ENCODE measurements at regions not wholly inside any gene's neighbourhood (a gene's known extent, or its start where the extent isn't known, plus 50 kb on each side); places are given as distances from the start of the nearest gene placed in this dataset.

DNA sequence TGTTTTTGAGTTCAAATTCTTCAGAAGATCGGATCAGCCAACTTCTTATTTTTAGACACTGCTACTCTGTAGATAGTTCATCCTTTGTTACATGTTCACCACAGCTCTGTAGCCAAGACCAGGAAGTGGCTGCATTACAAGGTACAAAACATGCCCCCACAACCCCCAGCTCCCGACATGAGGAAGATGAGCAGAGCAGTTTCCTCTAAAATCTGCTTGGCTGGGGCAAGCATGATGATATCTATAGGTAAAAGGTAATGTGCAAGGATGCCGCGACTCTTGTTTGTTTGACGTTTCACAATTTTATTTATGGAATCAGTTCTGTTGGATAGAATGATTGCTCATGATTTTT is 126.5 kb upstream of the GRM7 start:
- H3K79me2 ChIP-seq (replicated peaks; ENCODE audit: insufficient read depth, low read length) = no peaks in the 10 kb centered on the region
- no peaks in the 10 kb centered on the region for H3K27me3 ChIP-seq (ENCODE audit: insufficient read depth, low read depth, low read length)
- H3K4me3 ChIP-seq (ENCODE audit: low read length) = no peak overlapping the region
- H3K9me2 ChIP-seq (ENCODE audit: insufficient read depth, low read length) = no peaks in the 10 kb centered on the region
- H3K4me2 ChIP-seq (ENCODE audit: low read length) = no peak overlapping the region
- H3K36me3 ChIP-seq (ENCODE audit: insufficient read depth, low read length) = no peaks in the 10 kb centered on the region
- H3F3A ChIP-seq (ENCODE audit: insufficient read depth, low read length, poor library complexity, severe bottlenecking) = no peaks in the 10 kb centered on the region
- TF ChIP-seq, protein P1, sequence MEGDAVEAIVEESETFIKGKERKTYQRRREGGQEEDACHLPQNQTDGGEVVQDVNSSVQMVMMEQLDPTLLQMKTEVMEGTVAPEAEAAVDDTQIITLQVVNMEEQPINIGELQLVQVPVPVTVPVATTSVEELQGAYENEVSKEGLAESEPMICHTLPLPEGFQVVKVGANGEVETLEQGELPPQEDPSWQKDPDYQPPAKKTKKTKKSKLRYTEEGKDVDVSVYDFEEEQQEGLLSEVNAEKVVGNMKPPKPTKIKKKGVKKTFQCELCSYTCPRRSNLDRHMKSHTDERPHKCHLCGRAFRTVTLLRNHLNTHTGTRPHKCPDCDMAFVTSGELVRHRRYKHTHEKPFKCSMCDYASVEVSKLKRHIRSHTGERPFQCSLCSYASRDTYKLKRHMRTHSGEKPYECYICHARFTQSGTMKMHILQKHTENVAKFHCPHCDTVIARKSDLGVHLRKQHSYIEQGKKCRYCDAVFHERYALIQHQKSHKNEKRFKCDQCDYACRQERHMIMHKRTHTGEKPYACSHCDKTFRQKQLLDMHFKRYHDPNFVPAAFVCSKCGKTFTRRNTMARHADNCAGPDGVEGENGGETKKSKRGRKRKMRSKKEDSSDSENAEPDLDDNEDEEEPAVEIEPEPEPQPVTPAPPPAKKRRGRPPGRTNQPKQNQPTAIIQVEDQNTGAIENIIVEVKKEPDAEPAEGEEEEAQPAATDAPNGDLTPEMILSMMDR (IDR thresholded peaks at IDR 0.05; ENCODE audit: poor library complexity, severe bottlenecking) = no peak
- TF ChIP-seq TAF1 (IDR thresholded peaks at IDR 0.05; ENCODE audit: low read depth) (no peak), EP300 (conservative IDR thresholded peaks at IDR 0.05; ENCODE audit: poor library complexity, severe bottlenecking) (no peak), EZH2 (IDR thresholded peaks at IDR 0.05; ENCODE audit: borderline replicate concordance, insufficient read depth, low read length, poor library complexity, severe bottlenecking) (no peak), SMC3 (conservative IDR thresholded peaks at IDR 0.05; ENCODE audit: poor library complexity) (no peak), POLR2AphosphoS5 (IDR thresholded peaks at IDR 0.05) (no peak), RAD21 (conservative IDR thresholded peaks at IDR 0.05) (no peak), MXI1 (conservative IDR thresholded peaks at IDR 0.05; ENCODE audit: poor library complexity, severe bottlenecking) (no peak)
- TF ChIP-seq, protein P2, sequence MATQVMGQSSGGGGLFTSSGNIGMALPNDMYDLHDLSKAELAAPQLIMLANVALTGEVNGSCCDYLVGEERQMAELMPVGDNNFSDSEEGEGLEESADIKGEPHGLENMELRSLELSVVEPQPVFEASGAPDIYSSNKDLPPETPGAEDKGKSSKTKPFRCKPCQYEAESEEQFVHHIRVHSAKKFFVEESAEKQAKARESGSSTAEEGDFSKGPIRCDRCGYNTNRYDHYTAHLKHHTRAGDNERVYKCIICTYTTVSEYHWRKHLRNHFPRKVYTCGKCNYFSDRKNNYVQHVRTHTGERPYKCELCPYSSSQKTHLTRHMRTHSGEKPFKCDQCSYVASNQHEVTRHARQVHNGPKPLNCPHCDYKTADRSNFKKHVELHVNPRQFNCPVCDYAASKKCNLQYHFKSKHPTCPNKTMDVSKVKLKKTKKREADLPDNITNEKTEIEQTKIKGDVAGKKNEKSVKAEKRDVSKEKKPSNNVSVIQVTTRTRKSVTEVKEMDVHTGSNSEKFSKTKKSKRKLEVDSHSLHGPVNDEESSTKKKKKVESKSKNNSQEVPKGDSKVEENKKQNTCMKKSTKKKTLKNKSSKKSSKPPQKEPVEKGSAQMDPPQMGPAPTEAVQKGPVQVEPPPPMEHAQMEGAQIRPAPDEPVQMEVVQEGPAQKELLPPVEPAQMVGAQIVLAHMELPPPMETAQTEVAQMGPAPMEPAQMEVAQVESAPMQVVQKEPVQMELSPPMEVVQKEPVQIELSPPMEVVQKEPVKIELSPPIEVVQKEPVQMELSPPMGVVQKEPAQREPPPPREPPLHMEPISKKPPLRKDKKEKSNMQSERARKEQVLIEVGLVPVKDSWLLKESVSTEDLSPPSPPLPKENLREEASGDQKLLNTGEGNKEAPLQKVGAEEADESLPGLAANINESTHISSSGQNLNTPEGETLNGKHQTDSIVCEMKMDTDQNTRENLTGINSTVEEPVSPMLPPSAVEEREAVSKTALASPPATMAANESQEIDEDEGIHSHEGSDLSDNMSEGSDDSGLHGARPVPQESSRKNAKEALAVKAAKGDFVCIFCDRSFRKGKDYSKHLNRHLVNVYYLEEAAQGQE (IDR thresholded peaks at IDR 0.05; ENCODE audit: borderline replicate concordance) = no peak
- no peak overlapping the region for H2AFZ ChIP-seq (ENCODE audit: low read depth, low read length)
- H3K9ac ChIP-seq (ENCODE audit: low read length) = no peak overlapping the region
- no peaks in the 10 kb centered on the region for H3K9me3 ChIP-seq (ENCODE audit: low read length)
- H4K20me1 ChIP-seq (ENCODE audit: insufficient read depth) = no peaks in the 10 kb centered on the region
- no peak overlapping the region for H3K27ac ChIP-seq (ENCODE audit: low read length)

DNA sequence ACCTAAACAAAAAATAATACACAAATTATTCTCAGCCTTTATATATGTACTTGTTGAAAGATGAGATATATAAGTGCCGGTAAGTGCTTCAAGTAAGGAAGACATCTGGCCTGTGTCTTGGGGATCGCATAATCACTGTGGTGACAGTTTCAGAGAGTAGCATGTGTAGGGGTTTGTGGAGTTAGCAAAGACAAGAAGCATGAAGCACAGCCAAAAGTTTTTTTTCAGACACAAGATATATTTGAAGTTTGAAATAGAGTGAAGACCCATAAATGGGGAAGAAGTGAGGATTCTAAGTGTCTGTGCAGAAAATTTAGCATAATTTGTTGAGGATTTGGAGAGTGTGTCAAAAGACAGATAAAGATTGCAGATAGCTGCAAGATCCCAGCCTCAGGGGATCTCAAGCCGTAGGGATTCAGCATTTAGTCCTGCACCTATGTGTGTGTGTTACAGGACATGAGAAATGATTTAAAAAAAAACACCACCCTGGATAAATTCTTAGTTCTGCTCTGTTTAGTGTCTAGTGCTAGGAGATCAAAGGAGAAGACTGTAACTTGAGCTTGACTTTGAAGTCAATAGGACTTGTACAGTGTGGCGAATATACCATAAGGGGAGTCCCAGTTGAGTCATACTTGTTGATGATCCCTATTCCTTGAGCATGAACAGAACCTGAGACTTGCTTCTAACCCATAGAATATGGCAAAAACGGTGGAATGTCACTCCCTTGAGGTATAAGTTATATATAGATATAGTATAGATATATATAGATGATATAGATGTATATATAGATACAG is 123.9 kb upstream of the GRM7 start:
- H3K36me3 ChIP-seq (ENCODE audit: insufficient read depth, low read length) = no peaks in the 10 kb centered on the region
- no peaks in the 10 kb centered on the region for H3K79me2 ChIP-seq (replicated peaks; ENCODE audit: insufficient read depth, low read length)
- TF ChIP-seq TAF1 (IDR thresholded peaks at IDR 0.05; ENCODE audit: low read depth) = no peak
- TF ChIP-seq SMC3 (conservative IDR thresholded peaks at IDR 0.05; ENCODE audit: poor library complexity) = no peak
- TF ChIP-seq EP300 (conservative IDR thresholded peaks at IDR 0.05; ENCODE audit: poor library complexity, severe bottlenecking) = no peak
- no peak for TF ChIP-seq MXI1 (conservative IDR thresholded peaks at IDR 0.05; ENCODE audit: poor library complexity, severe bottlenecking)
- TF ChIP-seq, protein P1 (IDR thresholded peaks at IDR 0.05; ENCODE audit: poor library complexity, severe bottlenecking) = no peak
- TF ChIP-seq, protein P2 (IDR thresholded peaks at IDR 0.05; ENCODE audit: borderline replicate concordance) = no peak
- no peaks in the 10 kb centered on the region for H3F3A ChIP-seq (ENCODE audit: insufficient read depth, low read length, poor library complexity, severe bottlenecking)
- no peak overlapping the region for H3K9ac ChIP-seq (ENCODE audit: low read length)
- H3K27me3 ChIP-seq (ENCODE audit: insufficient read depth, low read depth, low read length) = no peaks in the 10 kb centered on the region
- no peaks in the 10 kb centered on the region for H3K9me3 ChIP-seq (ENCODE audit: low read length)
- H3K4me2 ChIP-seq (ENCODE audit: low read length) = no peak overlapping the region
- H2AFZ ChIP-seq (ENCODE audit: low read depth, low read length) = no peak overlapping the region
- H4K20me1 ChIP-seq (ENCODE audit: insufficient read depth) = no peaks in the 10 kb centered on the region
- H3K9me2 ChIP-seq (ENCODE audit: insufficient read depth, low read length) = no peaks in the 10 kb centered on the region
- no peak overlapping the region for H3K4me3 ChIP-seq (ENCODE audit: low read length)
- no peak overlapping the region for H3K27ac ChIP-seq (ENCODE audit: low read length)
